ENCODE measurements at regions not wholly inside any gene's neighbourhood (a gene's known extent, or its start where the extent isn't known, plus 50 kb on each side); places are given as distances from the start of the nearest gene placed in this dataset.

DNA sequence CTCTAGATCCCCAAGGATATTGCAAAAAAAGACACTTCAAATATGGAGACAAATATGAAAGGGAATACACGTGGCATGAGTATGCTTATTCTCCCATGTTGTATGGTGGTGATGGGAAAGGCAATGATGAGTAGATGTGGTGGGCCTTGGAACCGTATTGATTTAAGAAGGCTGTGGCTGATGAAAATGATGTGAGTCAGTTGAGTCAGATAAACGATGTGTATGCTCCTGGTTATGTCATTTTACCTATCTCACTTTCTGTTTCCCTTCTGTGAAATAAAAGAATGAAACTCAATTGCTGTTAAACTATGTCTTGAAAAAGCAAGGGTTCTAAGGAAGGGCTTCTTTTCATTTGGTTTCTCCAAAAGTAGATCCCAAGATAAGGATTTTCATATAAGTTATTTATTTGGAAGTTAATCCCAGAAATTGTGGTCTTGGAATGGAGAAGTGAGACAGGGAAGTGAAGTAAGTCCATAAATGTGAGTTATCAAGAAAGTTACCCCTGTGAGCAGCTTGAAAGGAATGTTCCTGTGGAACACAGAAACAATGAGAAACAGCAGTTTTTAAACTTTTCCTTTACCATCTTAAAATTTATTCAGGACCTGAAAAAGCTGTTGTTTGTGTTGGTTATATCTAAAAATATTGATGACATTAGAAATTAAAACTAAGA, 292.0 kb downstream of the DUSP10 start:
- Mint-ChIP-seq H3K27ac (no peak overlapping the region), H3K9me3 (peaks cover 11% of the 10 kb centered on the region), H3K4me3 (no peak overlapping the region), H3K27me3 (ENCODE audit: insufficient read depth) (no peaks in the 10 kb centered on the region), H3K4me1 (no peaks in the 10 kb centered on the region), H3K36me3 (ENCODE audit: low read depth) (peaks cover 8% of the 10 kb centered on the region)
- Histone ChIP-seq H3K4me1 (ENCODE audit: control insufficient read depth, insufficient read depth, low read length) (no peaks in the 10 kb centered on the region), H3K9me3 (ENCODE audit: control insufficient read depth, low read length) (no peaks in the 10 kb centered on the region), H3K27ac (ENCODE audit: low read depth, low read length) (no peak overlapping the region), H3K9ac (ENCODE audit: extremely low read depth, low read length, poor library complexity, severe bottlenecking) (no peak overlapping the region), H3K27me3 (ENCODE audit: control insufficient read depth, insufficient read depth, low read length, poor library complexity, severe bottlenecking) (no peaks in the 10 kb centered on the region), H3K4me3 (ENCODE audit: low read length) (no peak overlapping the region), H3K36me3 (ENCODE audit: control insufficient read depth, insufficient read depth, low read length) (no peaks in the 10 kb centered on the region)
- WGBS, 2 experiments (ENCODE audit: insufficient coverage in 1 of 2, insufficient read length in 1 of 2) = 95% methylated on average over 3 of the region's 3 CpGs; no CpG with 5 or more reads in 1 of the 2 experiments
- TF ChIP-seq, protein P1, sequence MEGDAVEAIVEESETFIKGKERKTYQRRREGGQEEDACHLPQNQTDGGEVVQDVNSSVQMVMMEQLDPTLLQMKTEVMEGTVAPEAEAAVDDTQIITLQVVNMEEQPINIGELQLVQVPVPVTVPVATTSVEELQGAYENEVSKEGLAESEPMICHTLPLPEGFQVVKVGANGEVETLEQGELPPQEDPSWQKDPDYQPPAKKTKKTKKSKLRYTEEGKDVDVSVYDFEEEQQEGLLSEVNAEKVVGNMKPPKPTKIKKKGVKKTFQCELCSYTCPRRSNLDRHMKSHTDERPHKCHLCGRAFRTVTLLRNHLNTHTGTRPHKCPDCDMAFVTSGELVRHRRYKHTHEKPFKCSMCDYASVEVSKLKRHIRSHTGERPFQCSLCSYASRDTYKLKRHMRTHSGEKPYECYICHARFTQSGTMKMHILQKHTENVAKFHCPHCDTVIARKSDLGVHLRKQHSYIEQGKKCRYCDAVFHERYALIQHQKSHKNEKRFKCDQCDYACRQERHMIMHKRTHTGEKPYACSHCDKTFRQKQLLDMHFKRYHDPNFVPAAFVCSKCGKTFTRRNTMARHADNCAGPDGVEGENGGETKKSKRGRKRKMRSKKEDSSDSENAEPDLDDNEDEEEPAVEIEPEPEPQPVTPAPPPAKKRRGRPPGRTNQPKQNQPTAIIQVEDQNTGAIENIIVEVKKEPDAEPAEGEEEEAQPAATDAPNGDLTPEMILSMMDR (conservative IDR thresholded peaks at IDR 0.05) = no peak
- DNase-seq = no peak

DNA sequence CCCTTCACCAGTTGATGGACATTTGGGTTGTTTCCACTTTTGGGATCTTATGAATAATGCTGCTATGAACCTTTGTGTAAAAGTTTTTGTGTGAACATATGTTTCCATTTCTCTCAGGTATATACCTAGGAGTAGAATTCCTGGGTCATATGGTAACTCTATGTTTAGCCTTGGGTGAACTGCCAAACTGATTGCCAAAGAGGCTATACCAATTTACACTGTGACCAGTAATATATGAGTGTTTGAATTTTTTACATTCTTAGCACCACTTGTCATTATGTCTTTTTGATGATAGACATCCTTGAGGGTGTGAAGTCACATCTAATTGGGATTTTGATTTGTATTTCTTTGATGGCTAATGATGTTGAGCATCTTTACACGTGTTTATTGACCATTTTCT, 290.1 kb downstream of the DUSP10 start:
- H3K4me1 Mint-ChIP-seq = no peaks in the 10 kb centered on the region
- Histone ChIP-seq H3K9me3 (ENCODE audit: control insufficient read depth, low read length) (no peaks in the 10 kb centered on the region), H3K27me3 (ENCODE audit: control insufficient read depth, insufficient read depth, low read length, poor library complexity, severe bottlenecking) (no peaks in the 10 kb centered on the region), H3K36me3 (ENCODE audit: control insufficient read depth, insufficient read depth, low read length) (no peaks in the 10 kb centered on the region), H3K27ac (ENCODE audit: low read depth, low read length) (no peak overlapping the region), H3K4me3 (ENCODE audit: low read length) (no peak overlapping the region), H3K9ac (ENCODE audit: extremely low read depth, low read length, poor library complexity, severe bottlenecking) (no peak overlapping the region), H3K4me1 (ENCODE audit: control insufficient read depth, insufficient read depth, low read length) (no peaks in the 10 kb centered on the region)
- H3K36me3 Mint-ChIP-seq (ENCODE audit: low read depth) = peaks cover 8% of the 10 kb centered on the region
- H3K9me3 Mint-ChIP-seq = peaks cover 11% of the 10 kb centered on the region
- TF ChIP-seq, protein P1 (conservative IDR thresholded peaks at IDR 0.05) = no peak
- H3K27me3 Mint-ChIP-seq (ENCODE audit: insufficient read depth) = no peaks in the 10 kb centered on the region
- H3K27ac Mint-ChIP-seq = no peak overlapping the region
- no peak overlapping the region for H3K4me3 Mint-ChIP-seq
- 100% methylated on average over 1 of the region's 1 CpG; no CpG with 5 or more reads in 1 of the 2 experiments for WGBS, 2 experiments (ENCODE audit: insufficient coverage in 1 of 2, insufficient read length in 1 of 2)
- DNase-seq = no peak

DNA sequence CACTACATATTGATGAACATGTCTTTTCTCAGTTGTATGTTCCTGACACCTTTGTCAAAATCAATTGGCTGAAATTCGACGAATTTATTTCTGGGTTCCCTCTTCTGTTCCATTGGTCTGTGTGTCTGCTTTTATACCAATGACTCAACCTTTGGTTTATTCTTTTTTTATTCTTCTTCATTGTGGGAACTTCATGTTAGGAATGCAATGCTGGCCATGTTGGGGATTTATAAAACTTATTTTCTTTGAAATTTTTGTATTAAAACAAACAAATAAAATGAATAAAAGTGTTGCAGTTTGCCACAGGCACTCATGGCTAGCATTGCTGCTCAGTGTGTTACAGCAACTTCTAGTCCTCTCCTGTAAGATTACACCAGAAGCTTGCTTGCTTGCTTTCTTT, 287.8 kb downstream of the DUSP10 start:
- no peaks in the 10 kb centered on the region for H3K9me3 ChIP-seq (ENCODE audit: control insufficient read depth, low read length)
- no peak overlapping the region for H3K4me3 ChIP-seq (ENCODE audit: low read length)
- H3K36me3 ChIP-seq (ENCODE audit: control insufficient read depth, insufficient read depth, low read length) = no peaks in the 10 kb centered on the region
- Mint-ChIP-seq H3K27me3 (ENCODE audit: insufficient read depth) (no peaks in the 10 kb centered on the region), H3K4me3 (no peak overlapping the region), H3K9me3 (peaks cover 11% of the 10 kb centered on the region), H3K36me3 (ENCODE audit: low read depth) (peaks cover 8% of the 10 kb centered on the region), H3K27ac (no peak overlapping the region), H3K4me1 (peaks cover 2% of the 10 kb centered on the region)
- H3K27ac ChIP-seq (ENCODE audit: low read depth, low read length) = no peak overlapping the region
- 90 to 99% methylated on average over 2 of the region's 2 CpGs for WGBS, 2 experiments (ENCODE audit: insufficient coverage in 1 of 2, insufficient read length in 1 of 2)
- TF ChIP-seq, protein P1 (conservative IDR thresholded peaks at IDR 0.05) = no peak
- DNase-seq = no peak
- H3K9ac ChIP-seq (ENCODE audit: extremely low read depth, low read length, poor library complexity, severe bottlenecking) = no peak overlapping the region
- H3K4me1 ChIP-seq (ENCODE audit: control insufficient read depth, insufficient read depth, low read length) = no peaks in the 10 kb centered on the region
- H3K27me3 ChIP-seq (ENCODE audit: control insufficient read depth, insufficient read depth, low read length, poor library complexity, severe bottlenecking) = no peaks in the 10 kb centered on the region
